NCI-H2107 (cell line): ENCODE measurements at regions not wholly inside any gene's neighbourhood (a gene's known extent, or its start where the extent isn't known, plus 50 kb on each side); places are given as distances from the start of the nearest gene placed in this dataset.
"Not testable (repeated sequence)": the region's sequence is repeated elsewhere in the genome, so short reads cannot be mapped to it uniquely, and the experiment has no call there.

ENCODE experiments used
- DNase-seq: peaks from one replicate; lab custom pipeline; 2025; lab: John Stamatoyannopoulos, UW

GRCh38 chr5:6110441-6111005 lies 267.8 kb downstream of the MED10 start:
- no peak for DNase-seq

GRCh38 chr5:6108981-6109825 lies 269.1 kb downstream of the MED10 start:
- no peak for DNase-seq

- DNase-seq: no peak
These were observed 269.9 kb downstream of the MED10 start for GRCh38 chr5:6108540-6108848.

DNA sequence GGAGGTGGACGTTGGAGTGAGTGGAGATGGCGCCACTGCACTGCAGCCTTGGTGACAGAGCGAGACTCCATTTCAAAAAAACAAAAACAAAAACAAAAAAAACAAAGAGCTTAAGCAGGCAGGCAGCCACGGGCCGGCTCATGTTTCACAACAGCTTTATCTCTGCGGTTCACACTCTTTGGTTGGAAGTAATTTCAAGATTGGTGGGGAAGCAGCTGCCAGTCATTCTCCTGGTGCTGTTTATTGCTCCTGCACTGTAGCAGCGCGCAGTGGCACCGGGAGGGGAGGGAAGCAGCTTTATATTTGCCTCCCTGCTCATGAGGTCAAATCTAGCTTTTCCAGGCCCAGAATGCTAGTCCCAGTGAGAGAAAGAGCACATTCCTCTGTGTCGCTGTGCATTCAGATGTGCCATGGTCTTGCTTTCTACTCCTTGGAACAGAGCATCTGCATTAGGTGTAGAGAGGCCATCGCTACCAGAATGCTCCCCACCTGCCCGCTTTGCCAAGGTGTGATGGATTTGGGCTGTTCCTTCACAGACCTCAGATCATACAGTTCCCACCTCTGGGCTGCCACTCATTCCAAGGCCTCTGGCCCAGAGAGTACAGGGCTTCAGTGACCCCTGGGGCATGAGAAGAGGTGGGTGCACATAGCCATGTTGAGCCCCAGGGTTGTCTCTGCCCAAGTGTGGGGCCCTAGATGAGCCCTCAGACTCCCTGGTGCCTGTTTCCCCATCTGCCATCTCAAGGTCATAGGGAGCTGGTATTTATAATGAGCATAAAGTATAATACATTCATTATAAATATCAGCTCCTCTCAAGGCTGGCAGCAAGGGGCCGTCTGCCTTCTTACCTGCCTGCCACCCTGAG lies 270.4 kb downstream of the MED10 start:
- DNase-seq: peak; percentile 14

DNA sequence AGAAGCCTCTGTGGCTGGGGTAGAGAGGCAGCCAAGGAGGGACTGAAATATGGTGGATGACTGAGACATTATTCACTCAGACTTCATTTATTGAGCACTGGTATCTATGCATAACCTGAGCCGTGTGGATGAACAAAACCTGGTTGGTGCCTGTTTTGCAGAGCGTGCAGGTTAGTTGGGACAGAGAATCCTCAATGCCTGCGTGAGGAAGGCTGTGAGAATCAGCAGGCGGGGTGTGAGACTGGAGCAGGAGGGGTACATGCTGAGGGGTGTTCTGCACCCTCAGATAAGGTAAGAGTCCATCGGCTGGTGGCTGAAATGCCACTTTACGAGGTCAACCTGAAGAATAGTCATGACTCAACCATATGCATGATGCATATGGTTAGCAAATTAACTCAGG lies 271.6 kb downstream of the MED10 start:
- DNase-seq: no peak

DNA sequence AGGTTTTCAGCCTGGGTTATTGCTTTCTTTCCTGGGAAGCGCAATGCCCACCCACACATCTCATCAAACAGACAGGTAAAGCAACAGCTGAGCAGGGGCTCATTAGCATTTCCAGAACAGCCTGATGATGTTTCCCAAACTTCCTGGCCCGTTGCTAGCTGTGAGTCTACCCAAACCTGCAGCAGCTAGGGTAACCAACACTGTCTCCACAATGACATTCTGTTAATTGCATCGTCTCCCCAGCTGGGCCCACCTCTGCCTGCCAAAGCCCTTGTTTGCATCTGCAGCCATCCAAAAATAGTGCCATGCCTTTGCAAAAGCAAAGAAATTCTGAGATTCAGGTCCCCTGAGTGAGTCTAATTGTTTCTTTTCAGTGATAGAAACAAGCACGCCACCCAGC lies 273.0 kb downstream of the MED10 start:
- DNase-seq: no peak

DNA sequence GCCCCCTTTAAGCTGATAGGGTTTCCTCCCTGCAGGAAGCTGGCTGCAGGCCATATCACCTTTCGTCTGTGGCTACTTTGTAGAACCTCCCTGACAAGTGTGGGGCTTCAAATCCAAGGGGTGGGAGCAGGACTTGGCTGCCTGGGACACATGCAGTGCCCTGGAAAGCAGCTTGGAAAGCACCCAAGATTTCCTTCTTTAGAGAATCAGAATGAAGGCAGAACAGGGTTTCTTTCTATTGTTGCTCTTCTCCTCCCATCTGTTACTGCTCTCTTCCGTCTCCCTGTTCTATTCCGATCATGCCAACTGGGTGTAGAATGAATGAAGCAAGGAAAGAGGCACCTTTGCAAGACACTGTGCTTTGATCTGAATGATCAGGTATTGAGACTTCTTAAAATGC lies 282.2 kb downstream of the MED10 start:
- DNase-seq: no peak

GRCh38 chr5:6094180-6094579 lies 284.2 kb downstream of the MED10 start:
- DNase-seq: not testable (repeated sequence)

DNA sequence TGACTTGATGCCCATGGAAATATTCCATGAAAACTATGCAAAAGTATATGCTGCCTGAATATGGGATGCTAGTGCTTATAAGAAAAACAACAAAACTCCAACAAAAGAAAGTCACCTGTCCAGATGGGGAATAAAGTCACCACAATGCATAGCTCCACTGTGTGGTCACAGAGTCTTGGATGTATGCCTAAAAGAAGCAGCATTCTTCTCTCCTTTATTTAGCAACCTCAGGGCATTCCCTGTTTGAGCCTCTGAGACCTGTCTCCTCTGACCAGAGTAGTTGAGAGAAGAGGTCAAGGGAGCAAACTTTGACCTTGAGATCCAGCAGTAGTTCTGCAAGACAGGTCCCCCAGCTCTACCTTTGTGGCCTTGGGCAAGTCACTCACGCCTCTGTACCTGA lies 287.5 kb downstream of the MED10 start:
- DNase-seq: no peak

GRCh38 chr5:6090079-6090654 lies 288.2 kb downstream of the MED10 start:
- DNase-seq: no peak

DNA sequence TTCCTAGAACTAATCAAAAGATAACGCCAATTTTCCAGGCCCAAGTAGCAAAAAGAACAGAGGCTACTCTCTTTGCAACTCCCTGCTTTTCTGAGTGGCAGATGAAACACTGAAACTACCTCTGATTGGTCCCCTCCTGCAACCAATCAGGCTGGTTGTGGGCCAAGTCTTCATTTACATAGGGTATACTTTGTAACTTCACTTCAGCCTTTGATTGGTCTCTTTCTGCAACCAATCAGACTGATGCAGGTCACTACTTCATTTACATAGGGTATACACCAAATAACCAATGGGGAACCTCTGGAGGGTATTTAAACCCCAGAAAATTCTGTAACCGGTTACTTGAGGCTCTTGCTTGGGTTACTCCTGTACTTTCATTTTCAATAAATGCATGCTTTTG lies 289.6 kb downstream of the MED10 start:
- no peak for DNase-seq

DNA sequence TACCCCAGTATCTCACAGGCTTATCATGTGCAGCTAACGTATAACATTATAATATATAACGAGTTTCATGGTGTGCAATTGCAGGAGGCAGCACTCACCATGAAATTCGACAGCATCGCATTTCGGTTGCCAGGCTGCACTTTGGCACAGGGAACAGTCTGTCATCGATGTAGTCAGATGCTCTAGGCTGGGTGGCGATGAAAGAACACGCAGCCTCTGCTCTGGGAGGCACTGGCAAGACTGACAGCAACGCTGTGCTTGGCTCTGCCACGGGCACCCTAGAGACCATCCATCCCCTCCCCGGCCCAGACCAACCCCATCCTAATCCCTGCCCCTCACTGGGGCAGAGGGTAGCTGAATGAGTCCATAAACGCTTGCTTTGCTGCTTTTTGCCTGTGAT lies 290.8 kb downstream of the MED10 start:
- DNase-seq: peak; percentile 4

GRCh38 chr5:6086871-6087270 lies 291.5 kb downstream of the MED10 start:
- no peak for DNase-seq

DNA sequence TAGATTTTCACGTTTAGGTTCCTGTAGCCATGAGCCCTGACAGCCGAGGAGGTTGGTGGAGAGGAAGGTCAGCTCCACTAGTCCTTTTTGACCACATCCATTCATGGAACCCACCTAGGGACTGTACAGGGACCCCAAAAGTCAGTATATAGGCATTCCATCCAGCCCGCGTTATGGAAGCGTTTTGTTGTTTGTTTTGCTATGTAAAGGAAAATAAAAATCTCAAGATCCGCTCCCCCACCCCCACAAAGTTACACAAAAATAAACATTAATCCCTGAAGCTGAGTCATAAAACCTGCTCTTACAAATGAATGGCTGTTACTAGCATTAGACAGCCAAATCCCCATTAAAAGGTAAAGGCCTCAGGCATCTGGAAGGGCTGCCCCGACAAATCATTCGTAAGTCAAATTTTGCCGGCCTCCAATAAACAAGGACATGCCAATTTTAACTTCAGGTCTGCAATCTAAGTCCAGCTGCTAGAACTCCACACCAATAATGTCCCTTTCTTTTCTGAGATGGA lies 292.9 kb downstream of the MED10 start:
- no peak for DNase-seq

- no peak for DNase-seq
These were observed 293.5 kb downstream of the MED10 start for GRCh38 chr5:6084836-6085235.

DNA sequence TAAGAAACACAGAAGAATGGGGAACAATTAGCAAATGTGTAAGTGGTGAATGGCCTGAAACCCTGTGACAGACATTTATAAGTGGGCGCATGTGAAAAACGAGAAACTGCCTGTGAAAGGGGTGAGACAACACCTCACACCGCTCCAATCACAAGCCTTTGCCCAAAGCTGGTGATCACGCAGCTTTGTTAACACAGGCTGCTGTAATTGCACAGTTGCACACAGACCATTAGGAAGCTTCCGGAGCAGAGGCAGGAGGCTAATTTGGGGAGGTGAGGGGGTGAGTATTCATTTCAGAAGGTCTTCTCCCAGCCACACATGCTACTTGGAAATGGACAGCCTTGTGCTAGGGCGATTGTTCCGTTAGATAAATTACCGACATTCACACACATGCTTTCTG lies 294.0 kb downstream of the MED10 start:
- DNase-seq: no peak

GRCh38 chr5:6083311-6083978 lies 294.9 kb downstream of the MED10 start:
- no peak for DNase-seq

DNA sequence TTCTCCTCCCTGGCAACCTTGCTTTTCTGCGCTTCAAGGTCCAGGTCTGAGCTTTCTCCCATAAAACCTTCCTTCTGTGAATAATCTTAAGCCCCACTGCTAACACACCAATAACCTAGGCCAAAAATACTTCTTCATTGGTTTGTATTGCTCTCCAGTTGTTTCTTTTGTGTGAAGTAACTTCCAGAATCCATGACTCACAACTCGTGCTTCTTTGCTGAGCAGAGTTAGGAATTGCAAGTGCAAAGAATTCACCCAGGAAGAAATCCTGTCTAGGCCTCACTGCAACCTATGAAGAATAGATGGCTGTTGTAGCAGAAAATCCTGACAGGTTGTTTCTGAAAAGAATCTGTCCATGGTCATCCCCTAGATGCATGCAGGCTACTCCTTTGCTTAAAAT lies 295.7 kb downstream of the MED10 start:
- no peak for DNase-seq

DNA sequence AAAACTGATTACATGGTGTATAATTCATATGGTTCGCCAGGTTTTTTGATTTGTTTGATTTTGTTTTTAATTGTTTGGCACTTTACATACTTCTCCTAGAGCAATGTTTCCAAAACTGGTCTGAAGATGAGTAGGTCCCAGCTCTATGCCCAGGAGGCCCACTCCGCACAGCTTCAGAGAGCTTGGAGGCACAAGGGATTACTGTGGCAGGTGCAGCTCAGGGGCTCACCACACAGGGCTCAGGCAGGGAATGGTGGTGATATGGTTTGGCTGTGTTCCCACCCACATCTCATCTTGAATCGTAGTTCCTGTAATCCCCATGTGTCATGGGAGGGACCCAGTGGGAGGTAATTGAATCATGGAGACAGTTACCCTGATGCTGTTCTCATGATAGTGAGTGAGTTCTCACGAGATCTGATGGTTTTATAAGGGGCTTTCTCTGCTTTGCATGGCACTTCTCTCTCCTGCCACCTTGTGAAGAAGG lies 296.6 kb downstream of the MED10 start:
- DNase-seq: peak; percentile 15

GRCh38 chr5:6080930-6081726 lies 297.2 kb downstream of the MED10 start:
- no peak for DNase-seq

DNA sequence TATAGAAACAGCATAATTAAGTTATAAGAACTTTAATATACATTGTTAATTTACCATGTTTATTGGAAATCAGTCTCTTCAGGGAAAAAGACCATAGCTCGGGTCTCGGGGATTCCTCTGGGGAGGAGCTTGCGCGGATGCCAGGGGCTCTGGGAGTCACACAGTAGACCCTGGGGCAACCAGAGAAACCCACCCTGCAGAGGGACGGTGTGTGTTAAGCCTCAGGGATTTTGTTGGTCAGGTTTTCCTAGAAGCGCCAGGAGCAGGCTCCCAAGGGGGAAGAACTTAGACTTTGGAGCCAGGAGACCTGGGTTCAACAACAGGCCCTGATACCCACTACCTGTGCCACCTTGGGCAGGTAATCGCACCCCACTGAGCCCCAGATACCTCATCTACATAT lies 297.9 kb downstream of the MED10 start:
- no peak for DNase-seq
